ENCODE measurements at regions not wholly inside any gene's neighbourhood (a gene's known extent, or its start where the extent isn't known, plus 50 kb on each side); places are given as distances from the start of the nearest gene placed in this dataset.

DNA sequence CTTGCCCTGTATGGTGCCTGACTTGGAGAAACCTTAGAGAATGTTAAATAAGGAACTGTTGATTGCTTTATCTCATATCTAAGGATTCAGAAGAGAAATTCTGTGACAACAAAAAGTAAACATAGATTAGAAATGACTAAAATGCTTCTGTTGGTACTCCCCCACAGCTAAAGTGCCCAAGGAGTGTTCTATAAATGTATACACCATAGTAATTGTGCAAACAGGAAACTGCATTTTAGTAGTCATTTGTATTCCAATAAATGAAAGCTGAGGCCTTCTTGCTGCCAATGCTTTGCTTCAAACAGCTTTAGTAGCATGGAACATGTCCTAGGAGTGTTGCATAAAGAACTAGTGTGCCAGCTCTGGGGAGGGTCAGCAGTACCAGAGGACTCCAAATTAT, 343.7 kb upstream of the IRAK1BP1 start:
- TF ChIP-seq, protein P1, sequence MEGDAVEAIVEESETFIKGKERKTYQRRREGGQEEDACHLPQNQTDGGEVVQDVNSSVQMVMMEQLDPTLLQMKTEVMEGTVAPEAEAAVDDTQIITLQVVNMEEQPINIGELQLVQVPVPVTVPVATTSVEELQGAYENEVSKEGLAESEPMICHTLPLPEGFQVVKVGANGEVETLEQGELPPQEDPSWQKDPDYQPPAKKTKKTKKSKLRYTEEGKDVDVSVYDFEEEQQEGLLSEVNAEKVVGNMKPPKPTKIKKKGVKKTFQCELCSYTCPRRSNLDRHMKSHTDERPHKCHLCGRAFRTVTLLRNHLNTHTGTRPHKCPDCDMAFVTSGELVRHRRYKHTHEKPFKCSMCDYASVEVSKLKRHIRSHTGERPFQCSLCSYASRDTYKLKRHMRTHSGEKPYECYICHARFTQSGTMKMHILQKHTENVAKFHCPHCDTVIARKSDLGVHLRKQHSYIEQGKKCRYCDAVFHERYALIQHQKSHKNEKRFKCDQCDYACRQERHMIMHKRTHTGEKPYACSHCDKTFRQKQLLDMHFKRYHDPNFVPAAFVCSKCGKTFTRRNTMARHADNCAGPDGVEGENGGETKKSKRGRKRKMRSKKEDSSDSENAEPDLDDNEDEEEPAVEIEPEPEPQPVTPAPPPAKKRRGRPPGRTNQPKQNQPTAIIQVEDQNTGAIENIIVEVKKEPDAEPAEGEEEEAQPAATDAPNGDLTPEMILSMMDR (IDR thresholded peaks at IDR 0.05; ENCODE audit: low read depth, low read length): no peak
- TF ChIP-seq EZH2phosphoT487 (IDR thresholded peaks at IDR 0.05; ENCODE audit: low read depth): no peak
